Trophoblast cell (in vitro differentiated cells and primary cell): ENCODE measurements at regions not wholly inside any gene's neighbourhood (a gene's known extent, or its start where the extent isn't known, plus 50 kb on each side); places are given as distances from the start of the nearest gene placed in this dataset.
"Not testable (repeated sequence)": the region's sequence is repeated elsewhere in the genome, so short reads cannot be mapped to it uniquely, and the experiment has no call there.

Source experiments
- DNase-seq, 2 donors: peaks; one replicate each; pipeline ENCODE4 v3.0.0-alpha.2; 2016
- H2AFZ ChIP-seq: 2 replicates; pipeline ENCODE4 v1.6.1; 2013; ENCODE audit warnings: low read length, moderate library complexity, mild to moderate bottlenecking; ENCODE audit not compliant: insufficient read depth, poor library complexity
- H2AK5ac ChIP-seq: 2 replicates; pipeline ENCODE4 v1.6.1; 2013; ENCODE audit warnings: mild to moderate bottlenecking, low read length
- H2BK120ac ChIP-seq: 2 replicates; pipeline ENCODE4 v1.6.1; 2013; ENCODE audit warnings: low read length, mild to moderate bottlenecking, moderate library complexity; ENCODE audit not compliant: insufficient read depth, poor library complexity
- H2BK12ac ChIP-seq: 2 replicates; pipeline ENCODE4 v1.6.1; 2013; ENCODE audit warnings: mild to moderate bottlenecking, low read length, moderate library complexity
- H2BK5ac ChIP-seq: 2 replicates; pipeline ENCODE4 v1.6.1; 2013; ENCODE audit warnings: low read length, low read depth, moderate library complexity, mild to moderate bottlenecking; ENCODE audit not compliant: poor library complexity
- H3K14ac ChIP-seq: 2 replicates; pipeline ENCODE4 v1.6.1; 2013; ENCODE audit warnings: mild to moderate bottlenecking, low read length
- H3K18ac ChIP-seq: 2 replicates; pipeline ENCODE4 v1.6.1; 2013; ENCODE audit warnings: mild to moderate bottlenecking, low read length
- H3K23ac ChIP-seq: 2 replicates; pipeline ENCODE4 v1.6.1; 2013; ENCODE audit warnings: low read length
- H3K27ac ChIP-seq: 2 replicates; pipeline ENCODE4 v1.5.1; 2013; ENCODE audit warnings: low read depth, mild to moderate bottlenecking, inconsistent platforms, low read length, moderate library complexity
- H3K27me3 ChIP-seq: 2 replicates; pipeline ENCODE4 v1.6.1; 2013; ENCODE audit warnings: inconsistent platforms, mild to moderate bottlenecking, low read length, moderate library complexity; ENCODE audit not compliant: insufficient read depth
- H3K36me3 ChIP-seq, 2 experiments: 1 replicate in 1 of 2; 2 replicates in 1 of 2; pipeline ENCODE4 v1.6.1; 2013; ENCODE audit warnings: low read length in 2 of 2, mild to moderate bottlenecking in 2 of 2, moderate library complexity in 1 of 2; ENCODE audit not compliant: insufficient read depth in 2 of 2, control insufficient read depth in 1 of 2
- H3K4ac ChIP-seq: 2 replicates; pipeline ENCODE4 v1.6.1; 2013; ENCODE audit warnings: low read depth, mild to moderate bottlenecking, low read length, moderate library complexity
- H3K4me1 ChIP-seq, 2 experiments: 1 replicate in 1 of 2; 2 replicates in 1 of 2; pipeline ENCODE4 v1.6.1; 2013; ENCODE audit warnings: low read length in 2 of 2, mild to moderate bottlenecking in 2 of 2, moderate library complexity in 1 of 2; ENCODE audit not compliant: insufficient read depth in 2 of 2, control insufficient read depth in 1 of 2
- H3K4me2 ChIP-seq: 2 replicates; pipeline ENCODE4 v1.6.1; 2013; ENCODE audit warnings: inconsistent platforms, mild to moderate bottlenecking, low read length, moderate library complexity
- H3K4me3 ChIP-seq: 2 replicates; pipeline ENCODE4 v1.5.1; 2013; ENCODE audit warnings: mild to moderate bottlenecking, low read depth, low read length, inconsistent platforms
- H3K79me1 ChIP-seq: one replicate; pipeline ENCODE4 v1.6.1; 2013; ENCODE audit warnings: low read length
- H3K79me2 ChIP-seq: 2 replicates; pipeline ENCODE4 v1.6.1; 2013; ENCODE audit warnings: low read length, mild to moderate bottlenecking; ENCODE audit not compliant: control insufficient read depth, insufficient read depth, poor library complexity
- H3K9ac ChIP-seq: 2 replicates; pipeline ENCODE4 v1.6.1; 2013; ENCODE audit warnings: mild to moderate bottlenecking, low read length
- H3K9me3 ChIP-seq: 2 replicates; pipeline ENCODE4 v1.6.1; 2013; ENCODE audit warnings: low read depth, mild to moderate bottlenecking, control low read depth, inconsistent platforms, low read length; ENCODE audit not compliant: insufficient read depth
- H4K12ac ChIP-seq: 2 replicates; pipeline ENCODE4 v1.6.1; 2013; ENCODE audit warnings: low read depth, mild to moderate bottlenecking, low read length, moderate library complexity
- H4K8ac ChIP-seq: 2 replicates; pipeline ENCODE4 v1.6.1; 2013; ENCODE audit warnings: low read depth, mild to moderate bottlenecking, low read length, moderate library complexity
- H4K91ac ChIP-seq: one replicate; pipeline ENCODE4 v1.6.1; 2013; ENCODE audit warnings: low read depth, mild to moderate bottlenecking, low read length, moderate library complexity
- whole genome bisulfite sequencing: extraction: QIAGEN DNeasy Blood & Tissue Kit; methylation state at CpG from one replicate; pipeline ENCODE4 v1.1.7; 2013; ENCODE audit warnings: missing lambda C conversion rate; ENCODE audit not compliant: insufficient read length, insufficient coverage; ENCODE audit errors: extremely low coverage; 5-methylcytosine and 5-hydroxymethylcytosine counted together

DNA sequence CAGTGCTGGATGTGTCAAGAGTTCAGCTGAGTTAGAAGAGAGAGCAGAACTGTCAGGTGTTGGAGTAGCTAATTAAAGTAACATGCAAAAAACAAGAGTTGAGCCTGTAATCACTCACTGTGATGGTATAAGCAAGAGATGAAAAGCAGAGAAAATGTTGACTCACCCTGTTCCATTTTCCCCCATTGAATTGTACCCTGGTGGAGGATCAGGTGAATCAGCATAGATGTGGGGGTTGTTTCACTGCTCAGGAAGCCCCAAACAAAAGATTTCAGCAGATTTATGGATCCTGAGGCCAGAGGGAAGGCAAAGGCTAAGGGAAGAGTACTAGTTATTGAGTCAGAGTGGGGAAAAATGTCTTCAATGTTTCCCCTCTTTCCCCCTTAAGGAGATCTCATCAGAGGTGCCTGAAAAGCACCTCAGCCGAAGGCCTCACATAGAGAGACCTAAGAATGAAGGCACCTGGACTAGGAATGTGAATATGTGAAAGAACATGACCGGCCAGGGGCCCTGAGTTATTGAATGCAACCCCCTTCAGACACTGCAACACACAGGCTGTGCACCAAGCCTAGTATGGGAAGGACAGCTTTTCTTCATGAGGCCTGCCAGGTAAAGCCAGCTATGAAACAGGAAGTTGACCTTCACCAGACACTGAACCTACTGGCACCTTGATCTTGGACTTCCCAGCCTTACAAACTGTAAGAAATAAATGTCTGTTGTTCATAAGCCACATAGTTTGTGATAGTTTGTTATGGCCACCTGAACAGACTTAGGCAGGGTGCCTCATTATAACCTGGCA is 90.1 kb downstream of the TMCO5A start:
- no peak overlapping the region for H3K14ac ChIP-seq
- H2AK5ac ChIP-seq, result no peak overlapping the region
- H3K79me1 ChIP-seq, result no peaks in the 10 kb centered on the region
- no peak overlapping the region for H2BK120ac ChIP-seq
- no peak overlapping the region for H3K18ac ChIP-seq
- no peak overlapping the region for H3K4me3 ChIP-seq
- DNase-seq, result no peak
- H2AFZ ChIP-seq, result no peak overlapping the region
- no peaks in the 10 kb centered on the region for H3K9me3 ChIP-seq
- H3K23ac ChIP-seq, result no peak overlapping the region
- H3K9ac ChIP-seq, result no peak overlapping the region
- H3K4me1 ChIP-seq, result no peaks in the 10 kb centered on the region
- no peak overlapping the region for H3K27ac ChIP-seq
- H2BK12ac ChIP-seq, result no peak overlapping the region
- no CpG with 5 or more reads among the region's 2 CpGs for WGBS
- H2BK5ac ChIP-seq, result no peak overlapping the region
- H4K12ac ChIP-seq, result no peak overlapping the region
- H3K36me3 ChIP-seq, result no peaks in the 10 kb centered on the region
- no peak overlapping the region for H3K4ac ChIP-seq
- H3K79me2 ChIP-seq, result no peaks in the 10 kb centered on the region
- no peaks in the 10 kb centered on the region for H3K27me3 ChIP-seq
- no peak overlapping the region for H4K8ac ChIP-seq
- no peak overlapping the region for H4K91ac ChIP-seq
- H3K4me2 ChIP-seq, result no peak overlapping the region

DNA sequence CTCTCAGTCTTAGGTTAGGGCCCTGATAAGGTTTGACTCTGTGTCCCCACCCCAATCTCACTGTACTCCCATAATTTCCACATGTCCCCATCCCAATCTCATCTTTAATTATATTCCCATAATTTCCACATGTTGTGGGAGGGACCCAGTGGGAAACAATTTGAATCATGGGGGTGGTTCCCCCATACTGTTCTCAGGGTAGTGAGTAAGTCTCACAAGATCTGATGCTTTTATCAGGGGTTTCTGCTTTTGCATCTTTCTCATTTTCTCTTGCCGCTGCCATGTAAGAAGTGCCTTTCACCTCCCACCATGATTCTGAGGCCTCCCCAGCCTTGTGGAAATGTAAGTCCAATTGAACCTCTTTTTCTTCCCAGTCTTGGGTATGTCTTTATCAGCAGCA is 91.2 kb downstream of the TMCO5A start:
- H3K27me3 ChIP-seq, H3K9me3 ChIP-seq, H2AFZ ChIP-seq, H3K4ac ChIP-seq, H3K36me3 ChIP-seq, H4K12ac ChIP-seq, H3K14ac ChIP-seq, H3K4me1 ChIP-seq, H3K27ac ChIP-seq, H3K79me1 ChIP-seq, H2BK5ac ChIP-seq, H3K4me2 ChIP-seq, H3K23ac ChIP-seq, H2BK12ac ChIP-seq, H3K18ac ChIP-seq, H4K91ac ChIP-seq, H3K79me2 ChIP-seq, H2BK120ac ChIP-seq, DNase-seq, H4K8ac ChIP-seq, H2AK5ac ChIP-seq, H3K9ac ChIP-seq, H3K4me3 ChIP-seq: not testable (repeated sequence)
- WGBS, result no CpG with 5 or more reads among the region's 1 CpG

DNA sequence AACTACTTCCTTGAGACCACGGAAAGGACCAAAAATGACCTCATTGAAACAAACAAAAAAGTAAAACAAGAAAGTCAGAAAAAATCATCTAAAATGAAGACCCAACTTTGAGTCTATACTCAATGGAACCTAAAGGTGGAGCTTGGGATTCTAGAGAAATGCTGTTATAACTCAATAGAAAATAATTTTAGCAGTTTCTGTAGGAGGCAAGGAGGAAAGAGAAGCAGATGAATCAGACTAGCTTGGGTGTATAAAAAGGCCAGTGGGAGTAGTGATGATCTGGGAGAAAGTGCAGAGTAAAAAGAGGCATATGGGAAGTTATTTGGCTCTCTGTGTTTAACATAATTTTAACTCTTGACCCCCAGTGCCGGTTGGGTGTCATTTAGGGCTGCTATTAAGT is 94.4 kb downstream of the TMCO5A start:
- Histone ChIP-seq H2BK120ac (no peak overlapping the region), H2AFZ (no peak overlapping the region), H3K4me3 (no peak overlapping the region), H4K8ac (no peak overlapping the region), H3K18ac (no peak overlapping the region), H2BK5ac (no peak overlapping the region), H3K27ac (no peak overlapping the region), H3K4me2 (no peak overlapping the region), H3K14ac (no peak overlapping the region), H3K23ac (no peak overlapping the region), H3K9me3 (no peaks in the 10 kb centered on the region), H3K36me3 (no peaks in the 10 kb centered on the region), H4K91ac (no peak overlapping the region), H4K12ac (no peak overlapping the region), H3K27me3 (no peaks in the 10 kb centered on the region), H3K79me1 (no peaks in the 10 kb centered on the region), H3K79me2 (no peaks in the 10 kb centered on the region), H3K9ac (no peak overlapping the region), H2AK5ac (no peak overlapping the region), H3K4ac (no peak overlapping the region), H3K4me1 (peaks cover 2 to 5% of the 10 kb centered on the region in 2 experiments), H2BK12ac (no peak overlapping the region)
- no peak for DNase-seq
- no CpG with 5 or more reads among the region's 2 CpGs for whole genome bisulfite sequencing

DNA sequence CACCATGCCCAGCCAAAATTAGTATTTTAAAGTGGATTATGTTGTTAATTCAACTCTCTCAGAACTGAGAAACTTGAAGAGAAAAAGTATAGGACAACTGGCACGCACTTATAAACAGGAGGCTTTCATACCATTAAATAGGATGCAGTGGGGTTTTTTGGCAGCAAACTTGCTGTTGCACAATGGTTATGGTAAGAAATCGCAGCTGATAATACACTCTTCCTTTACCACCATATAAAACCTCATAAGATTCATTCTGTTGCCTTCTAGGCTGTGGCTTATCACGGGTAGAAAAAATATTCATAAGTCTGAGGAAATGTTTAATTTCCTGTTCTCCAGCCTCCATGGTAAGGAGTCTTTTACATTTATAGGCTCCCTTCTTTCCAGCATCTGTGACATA is 95.3 kb downstream of the TMCO5A start:
- WGBS, result no CpG with 5 or more reads among the region's 3 CpGs
- Histone ChIP-seq H3K9ac (no peak overlapping the region), H3K23ac (no peak overlapping the region), H3K27ac (no peak overlapping the region), H3K4ac (no peak overlapping the region), H4K12ac (no peak overlapping the region), H3K14ac (no peak overlapping the region), H3K79me1 (no peaks in the 10 kb centered on the region), H2BK5ac (no peak overlapping the region), H3K79me2 (no peaks in the 10 kb centered on the region), H3K4me1 (peaks cover 2 to 5% of the 10 kb centered on the region in 2 experiments), H3K4me3 (no peak overlapping the region), H2BK12ac (no peak overlapping the region), H2AFZ (no peak overlapping the region), H4K91ac (no peak overlapping the region), H3K36me3 (no peaks in the 10 kb centered on the region), H3K18ac (no peak overlapping the region), H2BK120ac (no peak overlapping the region), H3K9me3 (no peaks in the 10 kb centered on the region), H3K27me3 (no peaks in the 10 kb centered on the region), H4K8ac (no peak overlapping the region), H3K4me2 (no peak overlapping the region), H2AK5ac (no peak overlapping the region)
- no peak for DNase-seq
